HepG2 (cell line): ENCODE measurements at regions not wholly inside any gene's neighbourhood (a gene's known extent, or its start where the extent isn't known, plus 50 kb on each side); places are given as distances from the start of the nearest gene placed in this dataset.

Experiments
- MLXIP ChIP-seq: sonication (generic); formaldehyde crosslinking; IDR thresholded peaks from 2 replicates; pipeline ENCODE4 v1.9.0; 2021; ENCODE audit warnings: missing genetic modification reagents, borderline replicate concordance
- PAWR ChIP-seq: sonication (generic); formaldehyde crosslinking; IDR thresholded peaks from 2 replicates; pipeline ENCODE4 v1.4.0; 2020; ENCODE audit warnings: missing genetic modification reagents, mild to moderate bottlenecking, borderline replicate concordance
- U2AF1 ChIP-seq: fragments of 200-400 bp; formaldehyde crosslinking; optimal IDR thresholded peaks from 2 replicates; pipeline ENCODE3; 2017; ENCODE audit warnings: mild to moderate bottlenecking, low read depth, low read length
- ZBTB20 ChIP-seq: sonication (generic); formaldehyde crosslinking; IDR thresholded peaks from 2 replicates; pipeline ENCODE4 v1.8.1; 2023; ENCODE audit warnings: missing genetic modification reagents, low read depth, mild to moderate bottlenecking, borderline replicate concordance
- ZBTB44 ChIP-seq: sonication (generic); formaldehyde crosslinking; IDR thresholded peaks from 2 replicates; pipeline ENCODE4 v1.4.0; 2020; ENCODE audit warnings: missing genetic modification reagents
- ZNF234 ChIP-seq: sonication (generic); formaldehyde crosslinking; conservative IDR thresholded peaks from 2 replicates; pipeline ENCODE4 v1.5.1; 2020; ENCODE audit warnings: mild to moderate bottlenecking, missing genetic modification reagents
- ZNF263 ChIP-seq: sonication (generic); formaldehyde crosslinking; IDR thresholded peaks from 2 replicates; pipeline ENCODE4 v1.4.0; 2020; ENCODE audit warnings: missing genetic modification reagents
- ZNF605 ChIP-seq: sonication (generic); formaldehyde crosslinking; IDR thresholded peaks from 2 replicates; pipeline ENCODE4 v1.8.0; 2022; ENCODE audit warnings: mild to moderate bottlenecking, missing genetic modification reagents
- TF ChIP-seq, protein P1 (sequence below): sonication (generic); formaldehyde crosslinking; conservative IDR thresholded peaks from 2 replicates; pipeline ENCODE4 v1.5.0; 2020; ENCODE audit warnings: missing genetic modification reagents
- TF ChIP-seq, protein P2 (sequence below): IDR thresholded peaks from 2 replicates; pipeline ENCODE4 v1.4.0; 2020; ENCODE audit warnings: mild to moderate bottlenecking, missing genetic modification reagents
- TF ChIP-seq, protein P3 (sequence below): sonication (generic); formaldehyde crosslinking; conservative IDR thresholded peaks from 2 replicates; pipeline ENCODE4 v1.4.0; 2020; ENCODE audit warnings: missing genetic modification reagents

GRCh38 chr4:184287697-184288255, 70.1 kb upstream of the ENPP6 start (continued):
- TF ChIP-seq, protein P1, sequence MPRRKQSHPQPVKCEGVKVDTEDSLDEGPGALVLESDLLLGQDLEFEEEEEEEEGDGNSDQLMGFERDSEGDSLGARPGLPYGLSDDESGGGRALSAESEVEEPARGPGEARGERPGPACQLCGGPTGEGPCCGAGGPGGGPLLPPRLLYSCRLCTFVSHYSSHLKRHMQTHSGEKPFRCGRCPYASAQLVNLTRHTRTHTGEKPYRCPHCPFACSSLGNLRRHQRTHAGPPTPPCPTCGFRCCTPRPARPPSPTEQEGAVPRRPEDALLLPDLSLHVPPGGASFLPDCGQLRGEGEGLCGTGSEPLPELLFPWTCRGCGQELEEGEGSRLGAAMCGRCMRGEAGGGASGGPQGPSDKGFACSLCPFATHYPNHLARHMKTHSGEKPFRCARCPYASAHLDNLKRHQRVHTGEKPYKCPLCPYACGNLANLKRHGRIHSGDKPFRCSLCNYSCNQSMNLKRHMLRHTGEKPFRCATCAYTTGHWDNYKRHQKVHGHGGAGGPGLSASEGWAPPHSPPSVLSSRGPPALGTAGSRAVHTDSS = no peak
- TF ChIP-seq PAWR (CRISPR knock-in tag) (no peak), ZBTB20 (CRISPR knock-in tag) (no peak), ZNF263 (CRISPR knock-in tag) (peak; percentile 17; the same call in 1 of the 2 replicates), ZNF234 (CRISPR knock-in tag) (no peak), ZNF605 (CRISPR knock-in tag) (peak; percentile 80), MLXIP (CRISPR knock-in tag) (no peak), U2AF1 (no peak), ZBTB44 (CRISPR knock-in tag) (no peak)
- TF ChIP-seq, protein P2, sequence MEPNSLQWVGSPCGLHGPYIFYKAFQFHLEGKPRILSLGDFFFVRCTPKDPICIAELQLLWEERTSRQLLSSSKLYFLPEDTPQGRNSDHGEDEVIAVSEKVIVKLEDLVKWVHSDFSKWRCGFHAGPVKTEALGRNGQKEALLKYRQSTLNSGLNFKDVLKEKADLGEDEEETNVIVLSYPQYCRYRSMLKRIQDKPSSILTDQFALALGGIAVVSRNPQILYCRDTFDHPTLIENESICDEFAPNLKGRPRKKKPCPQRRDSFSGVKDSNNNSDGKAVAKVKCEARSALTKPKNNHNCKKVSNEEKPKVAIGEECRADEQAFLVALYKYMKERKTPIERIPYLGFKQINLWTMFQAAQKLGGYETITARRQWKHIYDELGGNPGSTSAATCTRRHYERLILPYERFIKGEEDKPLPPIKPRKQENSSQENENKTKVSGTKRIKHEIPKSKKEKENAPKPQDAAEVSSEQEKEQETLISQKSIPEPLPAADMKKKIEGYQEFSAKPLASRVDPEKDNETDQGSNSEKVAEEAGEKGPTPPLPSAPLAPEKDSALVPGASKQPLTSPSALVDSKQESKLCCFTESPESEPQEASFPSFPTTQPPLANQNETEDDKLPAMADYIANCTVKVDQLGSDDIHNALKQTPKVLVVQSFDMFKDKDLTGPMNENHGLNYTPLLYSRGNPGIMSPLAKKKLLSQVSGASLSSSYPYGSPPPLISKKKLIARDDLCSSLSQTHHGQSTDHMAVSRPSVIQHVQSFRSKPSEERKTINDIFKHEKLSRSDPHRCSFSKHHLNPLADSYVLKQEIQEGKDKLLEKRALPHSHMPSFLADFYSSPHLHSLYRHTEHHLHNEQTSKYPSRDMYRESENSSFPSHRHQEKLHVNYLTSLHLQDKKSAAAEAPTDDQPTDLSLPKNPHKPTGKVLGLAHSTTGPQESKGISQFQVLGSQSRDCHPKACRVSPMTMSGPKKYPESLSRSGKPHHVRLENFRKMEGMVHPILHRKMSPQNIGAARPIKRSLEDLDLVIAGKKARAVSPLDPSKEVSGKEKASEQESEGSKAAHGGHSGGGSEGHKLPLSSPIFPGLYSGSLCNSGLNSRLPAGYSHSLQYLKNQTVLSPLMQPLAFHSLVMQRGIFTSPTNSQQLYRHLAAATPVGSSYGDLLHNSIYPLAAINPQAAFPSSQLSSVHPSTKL (CRISPR knock-in tag) = 0 out of 2 replicates have a peak, but pooled peaks have one; percentile 13
- TF ChIP-seq, protein P3, sequence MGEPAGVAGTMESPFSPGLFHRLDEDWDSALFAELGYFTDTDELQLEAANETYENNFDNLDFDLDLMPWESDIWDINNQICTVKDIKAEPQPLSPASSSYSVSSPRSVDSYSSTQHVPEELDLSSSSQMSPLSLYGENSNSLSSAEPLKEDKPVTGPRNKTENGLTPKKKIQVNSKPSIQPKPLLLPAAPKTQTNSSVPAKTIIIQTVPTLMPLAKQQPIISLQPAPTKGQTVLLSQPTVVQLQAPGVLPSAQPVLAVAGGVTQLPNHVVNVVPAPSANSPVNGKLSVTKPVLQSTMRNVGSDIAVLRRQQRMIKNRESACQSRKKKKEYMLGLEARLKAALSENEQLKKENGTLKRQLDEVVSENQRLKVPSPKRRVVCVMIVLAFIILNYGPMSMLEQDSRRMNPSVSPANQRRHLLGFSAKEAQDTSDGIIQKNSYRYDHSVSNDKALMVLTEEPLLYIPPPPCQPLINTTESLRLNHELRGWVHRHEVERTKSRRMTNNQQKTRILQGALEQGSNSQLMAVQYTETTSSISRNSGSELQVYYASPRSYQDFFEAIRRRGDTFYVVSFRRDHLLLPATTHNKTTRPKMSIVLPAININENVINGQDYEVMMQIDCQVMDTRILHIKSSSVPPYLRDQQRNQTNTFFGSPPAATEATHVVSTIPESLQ (CRISPR knock-in tag) = no peak
